ENCODE measurements at regions not wholly inside any gene's neighbourhood (a gene's known extent, or its start where the extent isn't known, plus 50 kb on each side); places are given as distances from the start of the nearest gene placed in this dataset.

- TF ChIP-seq CTCF (IDR thresholded peaks at IDR 0.05; ENCODE audit: low read depth, low read length) (no peak), POLR2A (IDR thresholded peaks at IDR 0.05; ENCODE audit: extremely low read depth, insufficient read length) (no peak), MYC (IDR thresholded peaks at IDR 0.05; ENCODE audit: low read depth, low read length) (no peak), MAX (IDR thresholded peaks at IDR 0.05; ENCODE audit: low read depth, low read length) (no peak)
These were observed 257.1 kb downstream of the UACA start for GRCh38 chr15:70505936-70506912.
